GM12891 (cell line): ENCODE measurements at regions not wholly inside any gene's neighbourhood (a gene's known extent, or its start where the extent isn't known, plus 50 kb on each side); places are given as distances from the start of the nearest gene placed in this dataset.
"Not testable (repeated sequence)": the region's sequence is repeated elsewhere in the genome, so short reads cannot be mapped to it uniquely, and the experiment has no call there.

Source experiments
- DNase-seq: peaks from one replicate; pipeline ENCODE4 v3.0.0; 2011; ENCODE audit warnings: low spot score; ENCODE audit not compliant: insufficient read length
- FAIRE-seq: peaks from 2 replicates; lab custom pipeline; 2011; peaks lifted over from hg19 to GRCh38; lab: Jason Lieb, UNC
- PAX5 ChIP-seq: IDR thresholded peaks from 2 replicates; pipeline ENCODE4 v1.6.1; 2011; ENCODE audit warnings: low read length, moderate library complexity, mild to moderate bottlenecking; ENCODE audit not compliant: insufficient read depth, severe bottlenecking
- POLR2A ChIP-seq: IDR thresholded peaks from 2 replicates; pipeline ENCODE4 v1.6.1; 2011; ENCODE audit warnings: low read depth, low read length, control low read depth
- POLR2AphosphoS5 ChIP-seq: IDR thresholded peaks from 2 replicates; pipeline ENCODE4 v1.6.1; 2011; ENCODE audit warnings: low read depth, low read length, control low read depth
- POU2F2 ChIP-seq: IDR thresholded peaks from 2 replicates; pipeline ENCODE4 v1.6.1; 2011; ENCODE audit warnings: low read depth, mild to moderate bottlenecking, control low read depth, low read length, moderate library complexity
- SPI1 ChIP-seq: IDR thresholded peaks from 2 replicates; pipeline ENCODE4 v1.6.1; 2011; ENCODE audit warnings: low read depth, low read length, control low read depth
- TAF1 ChIP-seq: IDR thresholded peaks from 2 replicates; pipeline ENCODE4 v1.6.1; 2011; ENCODE audit warnings: low read depth, low read length, control low read depth

DNA sequence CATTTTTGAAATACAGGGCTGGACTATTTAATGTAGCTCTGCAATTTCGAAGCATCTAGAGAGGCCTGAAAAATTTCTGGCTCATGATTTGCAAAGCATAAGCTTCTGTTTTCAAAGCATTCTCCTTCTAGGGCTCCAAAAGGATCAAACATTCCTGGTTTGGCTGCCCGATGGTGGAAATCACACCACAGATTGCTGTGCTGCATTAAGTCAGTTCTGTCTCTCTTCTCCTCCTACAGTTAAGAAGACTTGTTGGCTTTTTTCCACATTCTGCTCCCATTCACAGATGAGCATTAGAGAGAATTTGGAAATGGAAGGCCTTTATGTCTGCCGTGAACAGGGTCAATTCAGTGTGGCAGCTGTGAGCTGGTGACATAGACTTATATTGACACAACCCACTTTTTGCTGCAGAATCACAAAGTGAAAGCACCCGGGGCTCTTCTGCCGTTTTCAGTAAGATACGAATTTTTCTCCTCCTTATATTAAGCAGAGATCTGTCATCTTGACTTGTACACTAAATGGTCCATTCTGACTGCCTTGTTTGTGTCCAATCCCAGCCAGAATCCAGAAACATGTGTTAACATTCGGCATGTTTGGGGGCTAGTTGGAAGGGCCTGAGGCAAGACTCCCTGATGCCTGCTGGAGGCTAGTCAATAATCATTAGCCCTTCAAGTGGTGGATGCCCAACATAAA is 330.8 kb upstream of the DEFB112 start:
- FAIRE-seq (no peak), DNase-seq (no peak)

DNA sequence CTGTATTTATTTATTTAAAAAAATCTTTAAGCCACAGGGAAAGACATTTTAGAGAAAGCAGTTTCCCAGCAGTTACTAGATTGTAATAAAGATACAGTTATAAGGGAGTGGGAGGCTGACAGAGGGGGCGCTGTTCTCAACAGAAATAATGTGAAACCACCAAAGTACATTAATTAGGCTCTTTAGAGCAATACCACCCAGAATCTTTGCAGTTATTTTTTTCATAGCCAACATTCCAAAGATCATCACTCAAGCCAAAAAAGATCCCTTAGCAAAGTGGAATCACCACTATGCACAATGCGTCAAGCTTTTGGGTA is 331.3 kb upstream of the DEFB112 start:
- TF ChIP-seq POLR2A (no peak), POLR2AphosphoS5 (no peak), SPI1 (no peak), POU2F2 (no peak), TAF1 (no peak), PAX5 (no peak)
- DNase-seq, result no peak
- FAIRE-seq, result no peak

More for the DNA sequence above, 330.8 kb upstream of the DEFB112 start:
- no peak for TF ChIP-seq PAX5
- TF ChIP-seq SPI1, result no peak
- TF ChIP-seq POLR2A, result no peak
- TF ChIP-seq TAF1, result no peak
- no peak for TF ChIP-seq POLR2AphosphoS5
- no peak for TF ChIP-seq POU2F2

DNA sequence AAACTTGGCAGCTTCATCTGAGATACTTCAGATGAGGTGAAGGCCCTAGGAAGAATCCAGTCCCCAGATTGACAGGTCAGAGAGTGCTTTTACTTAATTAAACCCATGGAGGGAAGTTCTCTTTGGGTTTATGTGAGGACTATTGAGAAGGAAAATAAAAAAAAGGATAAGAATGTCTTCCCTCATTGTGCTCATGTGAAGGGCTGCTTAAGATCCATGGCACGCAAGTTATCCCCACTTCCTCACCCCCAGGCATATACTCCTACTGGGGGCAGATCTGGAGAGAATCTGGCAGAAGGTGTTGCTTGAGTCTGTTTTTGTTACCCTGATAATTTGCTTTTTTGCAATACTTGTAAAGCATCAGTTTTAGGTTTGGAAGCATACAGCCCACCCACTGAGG is 322.9 kb upstream of the TFAP2D start:
- no peak for TF ChIP-seq POLR2A
- no peak for TF ChIP-seq TAF1
- no peak for TF ChIP-seq POLR2AphosphoS5
- TF ChIP-seq SPI1, result no peak
- no peak for TF ChIP-seq PAX5
- TF ChIP-seq POU2F2, result no peak
- no peak for FAIRE-seq

DNA sequence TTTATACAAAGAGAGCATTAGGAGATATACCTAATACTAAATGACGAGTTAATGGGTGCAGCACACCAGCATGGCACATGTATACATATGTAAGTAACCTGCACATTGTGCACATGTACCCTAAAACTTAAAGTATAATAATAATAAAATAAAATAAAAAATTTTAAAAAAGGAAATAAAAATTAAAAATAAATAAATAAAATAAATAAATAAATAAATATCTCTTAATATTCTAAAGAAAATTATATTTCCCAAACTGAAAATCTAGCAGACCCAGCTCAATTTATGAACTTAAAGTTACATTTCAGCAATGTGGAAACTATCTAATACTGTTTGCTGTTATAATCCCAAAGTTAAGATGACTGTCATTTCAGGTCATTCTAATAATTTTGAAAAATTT is 319.2 kb upstream of the TFAP2D start:
- DNase-seq, FAIRE-seq: not testable (repeated sequence)

More for the DNA sequence above, 322.9 kb upstream of the TFAP2D start:
- no peak for DNase-seq

DNA sequence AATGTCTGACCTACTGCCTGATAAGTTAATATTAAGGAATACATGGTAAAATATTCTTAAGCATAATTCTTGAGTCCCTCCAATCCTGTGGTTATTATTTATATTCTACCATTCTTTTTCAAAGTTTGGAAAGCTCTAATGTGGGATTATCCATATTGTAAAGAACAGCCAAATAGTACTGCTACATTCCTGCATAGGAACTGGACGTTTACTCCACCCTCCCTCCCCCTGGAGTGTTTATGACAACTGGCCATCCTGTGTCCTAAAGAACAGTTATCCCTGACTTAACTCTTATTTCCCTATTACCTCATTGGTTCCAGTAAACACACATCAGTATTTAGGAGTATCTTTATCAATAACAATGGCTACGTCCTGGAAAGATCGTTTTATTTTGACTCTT is 308.7 kb upstream of the TFAP2D start:
- TF ChIP-seq POU2F2, result no peak
- no peak for TF ChIP-seq POLR2AphosphoS5
- TF ChIP-seq POLR2A, result no peak
- TF ChIP-seq TAF1, result no peak
- no peak for TF ChIP-seq PAX5
- no peak for TF ChIP-seq SPI1
- no peak for DNase-seq
- no peak for FAIRE-seq

DNA sequence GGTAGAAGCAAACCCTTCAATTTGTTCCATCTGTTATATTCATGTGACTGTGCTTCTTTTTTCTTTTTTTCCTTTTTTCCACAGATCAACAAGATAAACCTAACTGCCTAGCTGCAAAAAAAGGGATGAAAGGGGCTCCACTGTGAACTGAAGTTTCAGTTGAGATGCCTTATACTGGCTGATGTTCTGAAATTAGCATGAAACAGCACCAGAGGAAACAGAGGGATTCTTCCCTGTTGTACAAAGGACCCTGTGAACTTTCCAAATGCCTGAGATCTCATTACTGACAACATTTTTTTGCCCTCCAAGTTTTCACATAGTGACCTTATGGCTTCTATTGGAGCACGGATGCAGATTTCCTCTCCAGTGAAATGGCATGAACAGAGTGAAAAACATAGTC is 302.7 kb upstream of the TFAP2D start:
- FAIRE-seq (no peak), DNase-seq (no peak)
- TF ChIP-seq TAF1, result no peak
- no peak for TF ChIP-seq SPI1
- no peak for TF ChIP-seq POLR2A
- TF ChIP-seq POLR2AphosphoS5, result no peak
- TF ChIP-seq PAX5, result no peak
- TF ChIP-seq POU2F2, result no peak

DNA sequence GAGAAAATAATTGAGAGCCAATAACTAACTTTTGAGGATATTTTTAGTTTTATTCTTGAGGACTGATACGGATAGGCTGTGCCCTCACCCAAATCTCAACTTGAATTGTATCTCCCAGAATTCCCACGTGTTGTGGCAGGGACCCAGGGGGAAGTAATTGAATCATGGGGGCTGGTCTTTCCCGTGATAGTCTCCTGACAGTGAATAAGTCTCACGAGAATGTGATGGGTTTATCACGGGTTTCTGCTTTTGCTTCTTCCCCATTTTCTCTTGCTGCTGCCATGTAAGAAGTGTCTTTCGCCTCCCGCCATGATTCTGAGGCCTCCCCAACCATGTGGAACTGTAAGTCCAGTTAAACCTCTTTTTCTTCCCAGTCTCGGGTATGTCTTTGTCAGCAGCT is 292.3 kb upstream of the TFAP2D start:
- not testable (repeated sequence) for FAIRE-seq, DNase-seq

DNA sequence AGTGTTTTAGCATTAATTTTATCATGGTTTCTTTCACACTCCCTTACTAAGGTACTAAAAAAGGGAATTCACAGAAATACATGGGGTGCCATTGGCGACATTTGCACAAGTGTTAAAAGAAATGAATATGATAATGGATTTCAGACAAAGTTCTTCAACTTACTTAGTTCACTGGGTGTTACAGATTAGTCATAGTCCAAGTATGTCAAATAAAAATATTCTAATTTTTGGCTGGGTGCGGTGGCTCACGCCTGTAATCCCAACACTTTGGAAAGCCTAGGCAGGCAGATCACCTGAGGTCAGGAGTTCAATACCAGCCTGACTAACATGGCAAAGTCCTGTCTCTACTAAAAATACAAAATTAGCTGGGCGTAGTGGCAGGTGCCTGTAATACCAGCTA is 286.1 kb upstream of the TFAP2D start:
- FAIRE-seq (no peak), DNase-seq (no peak)

DNA sequence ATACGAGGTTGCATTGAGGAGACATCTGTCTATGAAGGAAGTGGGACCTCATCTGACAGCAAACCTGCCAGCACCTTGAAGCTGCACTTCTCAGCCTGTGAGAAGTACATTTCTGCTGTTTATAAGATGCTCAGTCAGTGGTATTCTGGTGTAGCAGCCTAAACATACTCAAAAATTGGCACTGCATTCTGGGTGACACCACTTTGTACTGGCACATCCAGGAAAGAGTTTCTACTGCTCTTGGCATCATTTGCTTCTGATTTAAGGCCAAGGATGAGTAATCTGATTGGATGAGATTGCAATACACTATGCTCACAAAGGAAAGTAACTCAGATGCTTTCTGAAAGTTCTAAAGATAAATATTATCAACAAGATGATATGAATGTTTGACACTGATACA is 275.4 kb upstream of the TFAP2D start:
- no peak for TF ChIP-seq TAF1
- TF ChIP-seq SPI1, result no peak
- TF ChIP-seq PAX5, result no peak
- TF ChIP-seq POU2F2, result no peak
- no peak for TF ChIP-seq POLR2AphosphoS5
- no peak for TF ChIP-seq POLR2A
- no peak for FAIRE-seq
- DNase-seq, result no peak

More for the DNA sequence above, 286.1 kb upstream of the TFAP2D start:
- no peak for TF ChIP-seq POLR2A
- TF ChIP-seq POLR2AphosphoS5, result no peak
- TF ChIP-seq POU2F2, result no peak
- TF ChIP-seq SPI1, result no peak
- no peak for TF ChIP-seq PAX5
- no peak for TF ChIP-seq TAF1

DNA sequence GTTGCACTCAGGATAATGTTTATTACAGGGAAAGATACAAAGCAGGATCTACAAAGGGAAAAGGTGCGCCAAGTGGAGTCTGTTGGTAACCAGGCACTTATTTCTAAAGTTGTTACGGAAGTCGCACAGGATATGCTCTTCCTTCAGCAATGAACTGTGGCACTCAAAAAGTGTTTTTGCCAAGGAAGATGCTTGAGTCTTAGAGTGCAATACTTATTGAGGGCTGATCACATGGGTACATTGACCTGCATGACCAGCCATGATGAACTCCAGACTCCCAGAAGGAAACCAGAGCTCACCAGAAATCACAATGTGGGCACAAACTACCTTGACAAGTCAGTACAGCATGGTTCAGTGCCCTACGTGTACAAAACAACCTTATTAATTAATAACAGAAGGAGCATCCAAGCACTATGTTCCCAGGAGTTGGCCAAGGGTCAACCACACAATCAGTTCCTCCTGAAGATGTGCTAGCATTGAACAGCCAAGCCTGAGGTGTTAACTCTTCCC is 270.7 kb upstream of the TFAP2D start:
- DNase-seq (no peak), FAIRE-seq (no peak)

More for the DNA sequence above, 270.7 kb upstream of the TFAP2D start:
- TF ChIP-seq POLR2A, result no peak
- no peak for TF ChIP-seq PAX5
- no peak for TF ChIP-seq POLR2AphosphoS5
- no peak for TF ChIP-seq POU2F2
- TF ChIP-seq SPI1, result no peak
- no peak for TF ChIP-seq TAF1
